ENCODE measurements at regions not wholly inside any gene's neighbourhood (a gene's known extent, or its start where the extent isn't known, plus 50 kb on each side); places are given as distances from the start of the nearest gene placed in this dataset.

DNA sequence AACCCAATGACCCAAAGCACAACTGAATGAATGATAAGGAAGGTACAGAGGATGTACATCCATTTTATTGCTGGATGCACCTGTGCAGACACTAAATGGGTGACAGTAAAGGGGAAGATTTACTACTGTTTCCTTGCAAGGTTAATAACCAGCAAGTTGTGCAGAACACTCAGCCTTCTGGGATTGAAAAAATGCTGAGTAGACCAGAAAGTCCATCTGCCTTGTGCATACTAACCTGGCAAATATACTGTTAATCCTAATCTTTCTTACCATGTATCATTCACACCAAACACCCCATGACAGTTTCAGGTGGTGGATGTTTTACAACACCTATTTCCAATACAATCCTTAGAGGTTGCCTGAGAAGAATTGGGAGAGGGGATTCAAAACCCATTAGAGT lies 814.1 kb upstream of the NRXN1 start:
- Histone ChIP-seq H3K9me2 (replicated peaks; ENCODE audit: insufficient read depth, low read length) (no peaks in the 10 kb centered on the region), H3K27me3 (ENCODE audit: low read length) (no peaks in the 10 kb centered on the region), H3K9ac (ENCODE audit: low read length) (no peak overlapping the region), H3K79me2 (ENCODE audit: insufficient read depth, low read length) (no peaks in the 10 kb centered on the region), H3K4me2 (ENCODE audit: low read depth, low read length, poor library complexity, severe bottlenecking) (no peak overlapping the region), H2AFZ (ENCODE audit: low read depth, low read length, severe bottlenecking) (peak overlapping the region; percentile 14), H3K27ac (ENCODE audit: low read depth, low read length) (no peak overlapping the region), H3K9me3 (ENCODE audit: insufficient read depth, low read length) (no peaks in the 10 kb centered on the region), H3F3A (ENCODE audit: insufficient read depth) (no peaks in the 10 kb centered on the region), H3K36me3 (ENCODE audit: low read length) (no peaks in the 10 kb centered on the region), H3K4me3 (ENCODE audit: insufficient read depth, low read length, poor library complexity, severe bottlenecking) (no peak overlapping the region), H4K20me1 (ENCODE audit: low read depth, low read length) (no peaks in the 10 kb centered on the region)
- TF ChIP-seq, protein P1, sequence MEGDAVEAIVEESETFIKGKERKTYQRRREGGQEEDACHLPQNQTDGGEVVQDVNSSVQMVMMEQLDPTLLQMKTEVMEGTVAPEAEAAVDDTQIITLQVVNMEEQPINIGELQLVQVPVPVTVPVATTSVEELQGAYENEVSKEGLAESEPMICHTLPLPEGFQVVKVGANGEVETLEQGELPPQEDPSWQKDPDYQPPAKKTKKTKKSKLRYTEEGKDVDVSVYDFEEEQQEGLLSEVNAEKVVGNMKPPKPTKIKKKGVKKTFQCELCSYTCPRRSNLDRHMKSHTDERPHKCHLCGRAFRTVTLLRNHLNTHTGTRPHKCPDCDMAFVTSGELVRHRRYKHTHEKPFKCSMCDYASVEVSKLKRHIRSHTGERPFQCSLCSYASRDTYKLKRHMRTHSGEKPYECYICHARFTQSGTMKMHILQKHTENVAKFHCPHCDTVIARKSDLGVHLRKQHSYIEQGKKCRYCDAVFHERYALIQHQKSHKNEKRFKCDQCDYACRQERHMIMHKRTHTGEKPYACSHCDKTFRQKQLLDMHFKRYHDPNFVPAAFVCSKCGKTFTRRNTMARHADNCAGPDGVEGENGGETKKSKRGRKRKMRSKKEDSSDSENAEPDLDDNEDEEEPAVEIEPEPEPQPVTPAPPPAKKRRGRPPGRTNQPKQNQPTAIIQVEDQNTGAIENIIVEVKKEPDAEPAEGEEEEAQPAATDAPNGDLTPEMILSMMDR (IDR thresholded peaks at IDR 0.05; ENCODE audit: insufficient read depth, low read length, poor library complexity, severe bottlenecking), result no peak
- TF ChIP-seq EZH2phosphoT487 (conservative IDR thresholded peaks at IDR 0.05; ENCODE audit: low read length), result no peak

DNA sequence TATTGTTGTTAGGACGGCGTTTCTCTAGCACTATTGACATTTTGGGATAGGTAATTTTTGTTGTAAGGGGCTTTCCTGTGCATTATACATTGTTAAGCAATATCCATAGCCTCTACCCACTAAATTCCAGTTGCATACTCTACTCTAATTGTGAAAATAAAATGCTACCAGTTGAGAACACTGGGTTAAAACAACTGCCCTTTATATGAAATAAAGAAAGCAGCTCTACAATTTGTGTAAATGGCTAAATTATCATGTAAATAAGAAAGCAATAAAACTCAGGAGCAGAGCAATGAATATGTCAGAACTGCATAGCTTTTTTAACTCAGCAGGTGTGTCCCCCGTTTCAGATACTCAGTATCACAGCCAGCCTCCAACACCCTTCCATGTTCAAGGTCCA lies 812.7 kb upstream of the NRXN1 start:
- Histone ChIP-seq H3K9me2 (replicated peaks; ENCODE audit: insufficient read depth, low read length) (no peaks in the 10 kb centered on the region), H3F3A (ENCODE audit: insufficient read depth) (no peaks in the 10 kb centered on the region), H3K79me2 (ENCODE audit: insufficient read depth, low read length) (no peaks in the 10 kb centered on the region), H3K27ac (ENCODE audit: low read depth, low read length) (no peak overlapping the region), H3K27me3 (ENCODE audit: low read length) (no peaks in the 10 kb centered on the region), H4K20me1 (ENCODE audit: low read depth, low read length) (no peaks in the 10 kb centered on the region), H3K36me3 (ENCODE audit: low read length) (no peaks in the 10 kb centered on the region), H3K4me2 (ENCODE audit: low read depth, low read length, poor library complexity, severe bottlenecking) (no peak overlapping the region), H3K9me3 (ENCODE audit: insufficient read depth, low read length) (no peaks in the 10 kb centered on the region), H2AFZ (ENCODE audit: low read depth, low read length, severe bottlenecking) (no peak overlapping the region), H3K4me3 (ENCODE audit: insufficient read depth, low read length, poor library complexity, severe bottlenecking) (no peak overlapping the region), H3K9ac (ENCODE audit: low read length) (no peak overlapping the region)
- TF ChIP-seq EZH2phosphoT487 (conservative IDR thresholded peaks at IDR 0.05; ENCODE audit: low read length), result no peak
- TF ChIP-seq, protein P1 (IDR thresholded peaks at IDR 0.05; ENCODE audit: insufficient read depth, low read length, poor library complexity, severe bottlenecking), result no peak

DNA sequence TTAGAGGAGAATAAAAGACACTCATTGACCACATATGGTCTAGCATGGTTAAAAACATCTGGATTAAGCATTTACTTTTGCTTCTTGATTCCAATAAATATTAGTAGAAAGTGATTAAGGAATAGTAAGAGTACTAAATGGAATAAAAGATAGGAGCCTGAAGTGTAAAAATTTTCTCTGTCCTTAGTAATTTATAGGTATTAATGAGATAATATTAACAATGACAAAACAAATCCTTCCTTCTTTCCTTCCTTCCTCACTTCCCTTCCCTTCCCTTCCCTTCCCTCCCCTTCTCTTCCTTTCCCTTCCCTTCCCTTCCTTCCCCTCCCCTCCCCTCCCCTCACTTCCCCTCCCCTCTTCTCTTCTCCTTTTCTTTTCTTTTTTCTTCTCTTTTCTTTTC lies 797.5 kb upstream of the NRXN1 start:
- no peaks in the 10 kb centered on the region for H3K79me2 ChIP-seq (ENCODE audit: insufficient read depth, low read length)
- no peak overlapping the region for H3K4me2 ChIP-seq (ENCODE audit: low read depth, low read length, poor library complexity, severe bottlenecking)
- no peak overlapping the region for H3K27ac ChIP-seq (ENCODE audit: low read depth, low read length)
- no peak overlapping the region for H3K9ac ChIP-seq (ENCODE audit: low read length)
- no peaks in the 10 kb centered on the region for H3K9me3 ChIP-seq (ENCODE audit: insufficient read depth, low read length)
- no peaks in the 10 kb centered on the region for H3K36me3 ChIP-seq (ENCODE audit: low read length)
- H3K27me3 ChIP-seq (ENCODE audit: low read length), result no peaks in the 10 kb centered on the region
- no peak for TF ChIP-seq EZH2phosphoT487 (conservative IDR thresholded peaks at IDR 0.05; ENCODE audit: low read length)
- TF ChIP-seq, protein P1 (IDR thresholded peaks at IDR 0.05; ENCODE audit: insufficient read depth, low read length, poor library complexity, severe bottlenecking), result no peak
- no peaks in the 10 kb centered on the region for H4K20me1 ChIP-seq (ENCODE audit: low read depth, low read length)
- H2AFZ ChIP-seq (ENCODE audit: low read depth, low read length, severe bottlenecking), result no peak overlapping the region
- no peaks in the 10 kb centered on the region for H3F3A ChIP-seq (ENCODE audit: insufficient read depth)
- H3K9me2 ChIP-seq (replicated peaks; ENCODE audit: insufficient read depth, low read length), result no peaks in the 10 kb centered on the region
- H3K4me3 ChIP-seq (ENCODE audit: insufficient read depth, low read length, poor library complexity, severe bottlenecking), result no peak overlapping the region

Data from SU-DHL-6 (cell line).